ENCODE measurements at regions not wholly inside any gene's neighbourhood (a gene's known extent, or its start where the extent isn't known, plus 50 kb on each side); places are given as distances from the start of the nearest gene placed in this dataset.

- H2AFZ ChIP-seq (ENCODE audit: control insufficient read depth, low read length) = no peak overlapping the region
- no peaks in the 10 kb centered on the region for H3K9me1 ChIP-seq (ENCODE audit: control insufficient read depth, extremely low read depth, insufficient read depth, low read length)
- no peaks in the 10 kb centered on the region for H3K27me3 ChIP-seq (ENCODE audit: control insufficient read depth, extremely low read depth, insufficient read depth, low read length)
- no peaks in the 10 kb centered on the region for H3K36me3 ChIP-seq (ENCODE audit: control insufficient read depth in 2 of 2, extremely low read depth in 1 of 2, insufficient read depth in 2 of 2, low read length in 2 of 2)
- dilution Hi-C loops (cut with MboI; ENCODE audit: extremely low pct_ligation_motif_present, low sequenced_read_pairs) = no loop called here
- H3K9me3 ChIP-seq (ENCODE audit: control insufficient read depth, low read depth, low read length) = no peaks in the 10 kb centered on the region
- no peak overlapping the region for H3K4me3 ChIP-seq (ENCODE audit: control insufficient read depth in 2 of 3, extremely low read depth in 1 of 3, insufficient read depth in 2 of 3, low read depth in 1 of 3, low read length in 3 of 3)
- TF ChIP-seq, protein P1, sequence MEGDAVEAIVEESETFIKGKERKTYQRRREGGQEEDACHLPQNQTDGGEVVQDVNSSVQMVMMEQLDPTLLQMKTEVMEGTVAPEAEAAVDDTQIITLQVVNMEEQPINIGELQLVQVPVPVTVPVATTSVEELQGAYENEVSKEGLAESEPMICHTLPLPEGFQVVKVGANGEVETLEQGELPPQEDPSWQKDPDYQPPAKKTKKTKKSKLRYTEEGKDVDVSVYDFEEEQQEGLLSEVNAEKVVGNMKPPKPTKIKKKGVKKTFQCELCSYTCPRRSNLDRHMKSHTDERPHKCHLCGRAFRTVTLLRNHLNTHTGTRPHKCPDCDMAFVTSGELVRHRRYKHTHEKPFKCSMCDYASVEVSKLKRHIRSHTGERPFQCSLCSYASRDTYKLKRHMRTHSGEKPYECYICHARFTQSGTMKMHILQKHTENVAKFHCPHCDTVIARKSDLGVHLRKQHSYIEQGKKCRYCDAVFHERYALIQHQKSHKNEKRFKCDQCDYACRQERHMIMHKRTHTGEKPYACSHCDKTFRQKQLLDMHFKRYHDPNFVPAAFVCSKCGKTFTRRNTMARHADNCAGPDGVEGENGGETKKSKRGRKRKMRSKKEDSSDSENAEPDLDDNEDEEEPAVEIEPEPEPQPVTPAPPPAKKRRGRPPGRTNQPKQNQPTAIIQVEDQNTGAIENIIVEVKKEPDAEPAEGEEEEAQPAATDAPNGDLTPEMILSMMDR (optimal IDR thresholded peaks at IDR 0.05 in 1 of 3, IDR thresholded peaks at IDR 0.05 in 1 of 3, conservative IDR thresholded peaks at IDR 0.05 in 1 of 3; ENCODE audit: extremely low read depth in 1 of 3, insufficient read depth in 2 of 3, low read length in 3 of 3) = no peak
- TF ChIP-seq EZH2 (IDR thresholded peaks at IDR 0.05; ENCODE audit: low read length) = no peak
- no peak overlapping the region for H3K27ac ChIP-seq (ENCODE audit: control insufficient read depth, insufficient read depth, low read length)
- peaks cover 13% of the 10 kb centered on the region for H3K4me1 ChIP-seq (ENCODE audit: control insufficient read depth, extremely low read depth, insufficient read depth, low read length)
- H3K9ac ChIP-seq (ENCODE audit: control insufficient read depth, extremely low read depth, insufficient read depth, low read length) = no peak overlapping the region
- DNase-seq (ENCODE audit: low read depth, low spot score) (no peak), FAIRE-seq (no peak)
- H3K4me2 ChIP-seq (ENCODE audit: control insufficient read depth, extremely low read depth, insufficient read depth, low read depth, low read length) = no peak overlapping the region
- H3K79me2 ChIP-seq (ENCODE audit: control insufficient read depth, insufficient read depth, low read length) = no peaks in the 10 kb centered on the region
- no peaks in the 10 kb centered on the region for H4K20me1 ChIP-seq (ENCODE audit: control insufficient read depth, extremely low read depth, insufficient read depth, low read length)
Measured at GRCh38 chr2:128425731-128426620, 107.3 kb upstream of the HS6ST1 start.

- no peaks in the 10 kb centered on the region for H3K36me3 ChIP-seq (ENCODE audit: control insufficient read depth in 2 of 2, extremely low read depth in 1 of 2, insufficient read depth in 2 of 2, low read length in 2 of 2)
- FAIRE-seq (no peak), DNase-seq (ENCODE audit: low read depth, low spot score) (no peak)
- TF ChIP-seq, protein P1 (optimal IDR thresholded peaks at IDR 0.05 in 1 of 3, IDR thresholded peaks at IDR 0.05 in 1 of 3, conservative IDR thresholded peaks at IDR 0.05 in 1 of 3; ENCODE audit: extremely low read depth in 1 of 3, insufficient read depth in 2 of 3, low read length in 3 of 3) = no peak
- H3K4me3 ChIP-seq (ENCODE audit: control insufficient read depth in 2 of 3, extremely low read depth in 1 of 3, insufficient read depth in 2 of 3, low read depth in 1 of 3, low read length in 3 of 3) = no peak overlapping the region
- no peaks in the 10 kb centered on the region for H3K27me3 ChIP-seq (ENCODE audit: control insufficient read depth, extremely low read depth, insufficient read depth, low read length)
- H3K79me2 ChIP-seq (ENCODE audit: control insufficient read depth, insufficient read depth, low read length) = no peaks in the 10 kb centered on the region
- H3K4me2 ChIP-seq (ENCODE audit: control insufficient read depth, extremely low read depth, insufficient read depth, low read depth, low read length) = no peak overlapping the region
- no peaks in the 10 kb centered on the region for H3K9me1 ChIP-seq (ENCODE audit: control insufficient read depth, extremely low read depth, insufficient read depth, low read length)
- dilution Hi-C loops (cut with MboI; ENCODE audit: extremely low pct_ligation_motif_present, low sequenced_read_pairs) = no loop called here
- no peak overlapping the region for H3K9ac ChIP-seq (ENCODE audit: control insufficient read depth, extremely low read depth, insufficient read depth, low read length)
- H3K27ac ChIP-seq (ENCODE audit: control insufficient read depth, insufficient read depth, low read length) = no peak overlapping the region
- no peak overlapping the region for H2AFZ ChIP-seq (ENCODE audit: control insufficient read depth, low read length)
- H4K20me1 ChIP-seq (ENCODE audit: control insufficient read depth, extremely low read depth, insufficient read depth, low read length) = no peaks in the 10 kb centered on the region
- H3K9me3 ChIP-seq (ENCODE audit: control insufficient read depth, low read depth, low read length) = no peaks in the 10 kb centered on the region
- H3K4me1 ChIP-seq (ENCODE audit: control insufficient read depth, extremely low read depth, insufficient read depth, low read length) = peaks cover 9% of the 10 kb centered on the region
Measured at GRCh38 chr2:128427413-128427755, 108.7 kb upstream of the HS6ST1 start.
